K562 (cell line): ENCODE measurements at regions not wholly inside any gene's neighbourhood (a gene's known extent, or its start where the extent isn't known, plus 50 kb on each side); places are given as distances from the start of the nearest gene placed in this dataset.

Experiments
- ATAC-seq: fragments of 200-7000 bp; cut with Tn5 transposase; 3 replicates; pipeline ENCODE4 v1.9.1; 2020; ENCODE audit warnings: moderate library complexity
- BruUV-seq: library from RNA; stranded (reverse); fragments of 400-500 nt; replicated peaks from 2 replicates; lab custom pipeline; 2021; lab: Mats Ljungman, UMichigan
- CTCF ChIA-PET: fragments of 300-600 bp; formaldehyde crosslinking; extraction: SDS; loops from one replicate; lab custom pipeline; 2021; ENCODE audit warnings: low intra/inter-chr PET ratio; lab: Yijun Ruan, JAX
- POLR2A ChIA-PET: fragments of 300-600, 350-650 bp; sonication (Branson Sonifier 250); formaldehyde crosslinking; extraction: SDS; loops from one replicate; lab custom pipeline; 2021; ENCODE audit warnings: antibody characterized with exemption, inconsistent platforms; lab: Yijun Ruan, JAX
- DNase-seq, 4 experiments: peaks; one replicate each; pipeline versions ENCODE4 v3.0.0 to v3.0.0-alpha.2; 2011 to 2018; ENCODE audit warnings: low spot score in 3 of 4, mixed read lengths in 3 of 4; ENCODE audit errors: extremely low read depth in 1 of 4
- FAIRE-seq: peaks from 2 replicates; lab custom pipeline; 2011; peaks lifted over from hg19 to GRCh38; lab: Jason Lieb, UNC
- H2AFZ ChIP-seq: 2 replicates; pipeline ENCODE4 v1.6.0; 2011; ENCODE audit warnings: low read depth, low read length, control low read depth, inconsistent platforms
- H3K27ac ChIP-seq: fragments of 200-600 bp; 3 replicates; pipeline ENCODE4 v1.8.0; 2011; ENCODE audit warnings: low read depth, mild to moderate bottlenecking, control low read depth, inconsistent platforms, low read length, moderate library complexity, mixed read lengths; ENCODE audit errors: extremely low read depth
- H3K27me3 ChIP-seq, 2 experiments: fragments of 300-600 bp in 1 of 2; 2 replicates in 1 of 2; 3 replicates in 1 of 2; pipeline versions ENCODE4 v1.6.0 to v1.8.0; 2011; ENCODE audit warnings: inconsistent platforms in 2 of 2, low read length in 2 of 2, mild to moderate bottlenecking in 1 of 2, mixed read lengths in 1 of 2, moderate library complexity in 1 of 2; ENCODE audit not compliant: control insufficient read depth in 2 of 2, insufficient read depth in 2 of 2
- H3K36me3 ChIP-seq: fragments of 300-600 bp; 3 replicates; pipeline ENCODE4 v1.8.0; 2011; ENCODE audit warnings: mild to moderate bottlenecking, low read length, inconsistent platforms; ENCODE audit not compliant: control insufficient read depth, insufficient read depth
- H3K4me1 ChIP-seq, 2 experiments: fragments of 200-600 bp in 1 of 2; replicated peaks in 1 of 2; 2 replicates in 1 of 2; 3 replicates in 1 of 2; pipeline versions ENCODE4 v1.5.1 to v1.8.0; 2011; ENCODE audit warnings: inconsistent platforms in 2 of 2, low read length in 2 of 2, mild to moderate bottlenecking in 1 of 2, mixed read lengths in 1 of 2, moderate library complexity in 1 of 2; ENCODE audit not compliant: control insufficient read depth in 2 of 2, insufficient read depth in 2 of 2
- H3K4me2 ChIP-seq: 2 replicates; pipeline ENCODE4 v1.6.1; 2011; ENCODE audit warnings: low read length, control low read depth, inconsistent platforms, mixed read lengths; ENCODE audit not compliant: insufficient read depth
- H3K4me3 ChIP-seq: fragments of 200-600 bp; sonication (generic), shearing (Covaris generic); 2 replicates; pipeline ENCODE4 v1.5.1; 2016; ENCODE audit warnings: control low read depth, inconsistent platforms
- H3K79me2 ChIP-seq: fragments of 200-600 bp; 3 replicates; pipeline ENCODE4 v1.8.0; 2011; ENCODE audit warnings: low read length, inconsistent platforms; ENCODE audit not compliant: control insufficient read depth, insufficient read depth
- H3K9ac ChIP-seq, 2 experiments: 2 replicates each; pipeline versions ENCODE4 v1.6.0 to v1.6.1; 2011; ENCODE audit warnings: low read depth in 2 of 2, low read length in 2 of 2, control low read depth in 1 of 2, inconsistent platforms in 1 of 2, mild to moderate bottlenecking in 1 of 2, mixed read lengths in 1 of 2; ENCODE audit not compliant: insufficient read depth in 1 of 2
- H3K9me1 ChIP-seq: one replicate; pipeline ENCODE4 v1.6.0; 2011; ENCODE audit warnings: inconsistent platforms, mild to moderate bottlenecking, low read length, moderate library complexity; ENCODE audit not compliant: control insufficient read depth, insufficient read depth
- H3K9me3 ChIP-seq: replicated peaks from 2 replicates; pipeline ENCODE4 v1.5.1; 2011; ENCODE audit warnings: low read depth, low read length, inconsistent platforms; ENCODE audit not compliant: control insufficient read depth, insufficient read depth
- H4K20me1 ChIP-seq: replicated peaks from 2 replicates; pipeline ENCODE4 v1.6.1; 2011; ENCODE audit warnings: low read length, inconsistent platforms, mixed read lengths; ENCODE audit not compliant: control insufficient read depth, insufficient read depth
- CBX1 ChIP-seq: sonication (generic); IDR thresholded peaks from 2 replicates; pipeline ENCODE4 v1.6.1; 2016; ENCODE audit warnings: antibody characterized with exemption, low read depth, mild to moderate bottlenecking
- DDX20 ChIP-seq: fragments of 450-650 bp; IDR thresholded peaks from 2 replicates; pipeline ENCODE4 v1.6.1; 2016; ENCODE audit warnings: missing genetic modification characterization, low read depth, mild to moderate bottlenecking, missing compliant biosample characterization, moderate library complexity
- NELFE ChIP-seq: IDR thresholded peaks from 2 replicates; pipeline ENCODE4 v1.6.1; 2011; ENCODE audit warnings: mild to moderate bottlenecking; ENCODE audit not compliant: insufficient read depth, insufficient read length
- RBM22 ChIP-seq: fragments of 200-400 bp; formaldehyde crosslinking; IDR thresholded peaks from 2 replicates; pipeline ENCODE4 v1.6.1; 2018; ENCODE audit warnings: low read length, low read depth; ENCODE audit not compliant: poor library complexity, severe bottlenecking
- SMARCA4 ChIP-seq: fragments of 450-650 bp; IDR thresholded peaks from 2 replicates; pipeline ENCODE4 v1.6.1; 2016
- TAF15 ChIP-seq: fragments of 200-400 bp; formaldehyde crosslinking; IDR thresholded peaks from 2 replicates; pipeline ENCODE4 v1.6.1; 2017; ENCODE audit warnings: mild to moderate bottlenecking, low read depth, low read length, moderate library complexity
- TAF9B ChIP-seq: fragments of 450-650 bp; IDR thresholded peaks from 2 replicates; pipeline ENCODE4 v1.6.1; 2018; ENCODE audit warnings: mild to moderate bottlenecking; ENCODE audit not compliant: partially characterized antibody
- TARDBP ChIP-seq: fragments of 450-650 bp; IDR thresholded peaks from 2 replicates; pipeline ENCODE4 v1.6.1; 2016
- ZNF175 ChIP-seq: fragments of 200-800 bp; sonication (Bioruptor generic); IDR thresholded peaks from 2 replicates; pipeline ENCODE4 v1.6.1; 2016; ENCODE audit warnings: low read depth, mild to moderate bottlenecking, missing genetic modification characterization, missing compliant biosample characterization
- ZNF696 ChIP-seq: fragments of 250-450 bp; sonication (Bioruptor Pico); conservative IDR thresholded peaks from 2 replicates; pipeline ENCODE4 v1.4.0; 2020; ENCODE audit warnings: mild to moderate bottlenecking, moderate library complexity
- WGBS: fragments of 100-300 bp; shearing (Covaris generic); methylation state at CpG from one replicate; pipeline ENCODE4 v1.1.6; 2016; ENCODE audit warnings: low coverage, mixed read lengths; ENCODE audit not compliant: insufficient coverage; ENCODE audit errors: missing lambda C conversion rate; 5-methylcytosine and 5-hydroxymethylcytosine counted together
- in situ Hi-C: fragments of 300-500 bp; cut with MboI; formaldehyde crosslinking; loops from 4 replicates; pipeline ENCODE4 v1.15.0; 2018; ENCODE audit warnings: inconsistent platforms, mixed read lengths
- intact Hi-C: fragments of 100-400 bp; cut with micrococcal nuclease; formaldehyde crosslinking; loops from 2 replicates; pipeline ENCODE4 v1.14.2; 2022
- TF ChIP-seq, protein P1 (sequence below): fragments of 450-650 bp; IDR thresholded peaks from 2 replicates; pipeline ENCODE4 v1.6.1; 2016; ENCODE audit warnings: missing biosample characterization, missing genetic modification characterization
- TF ChIP-seq, protein P2 (sequence below): sonication (generic); formaldehyde crosslinking; IDR thresholded peaks from 2 replicates; pipeline ENCODE4 v1.8.1; 2023; ENCODE audit warnings: missing genetic modification reagents, mild to moderate bottlenecking, borderline replicate concordance
- TF ChIP-seq, protein P3 (sequence below): fragments of 450-650 bp; formaldehyde crosslinking; IDR thresholded peaks from 2 replicates; pipeline ENCODE4 v1.4.0; 2020; ENCODE audit warnings: mild to moderate bottlenecking, mixed read lengths
- TF ChIP-seq, protein P4 (sequence below): sonication (generic); formaldehyde crosslinking; IDR thresholded peaks from 2 replicates; pipeline ENCODE4 v1.8.1; 2023; ENCODE audit warnings: mild to moderate bottlenecking, missing genetic modification reagents

DNA sequence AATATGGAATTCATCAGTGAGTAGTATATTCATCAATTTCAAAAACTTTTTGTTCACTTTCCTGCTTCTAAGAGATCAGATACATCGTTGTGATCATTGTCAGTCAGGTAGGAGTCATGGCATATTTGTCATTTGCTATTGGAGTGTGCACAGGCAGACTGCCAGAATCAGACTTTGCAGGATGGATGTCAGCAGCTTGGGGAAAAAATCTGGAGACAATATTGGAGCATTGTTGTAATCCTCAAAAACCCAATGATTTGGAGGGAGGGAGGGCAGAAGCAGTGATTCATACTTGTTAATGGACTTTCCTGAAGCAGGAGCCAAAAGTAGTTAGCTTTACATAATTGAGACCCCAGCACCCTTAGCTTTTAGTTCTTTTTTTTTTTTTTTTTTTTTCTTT lies 59.6 kb upstream of the DRP2 start:
- Histone ChIP-seq H3K9me1 (no peaks in the 10 kb centered on the region), H3K9ac (no peak overlapping the region), H3K27ac (no peak overlapping the region), H4K20me1 (no peaks in the 10 kb centered on the region), H3K79me2 (no peaks in the 10 kb centered on the region), H3K4me3 (no peak overlapping the region), H3K4me2 (no peak overlapping the region), H3K36me3 (peaks cover 4% of the 10 kb centered on the region; the same call in 1 of the 3 replicates), H3K27me3 (no peaks in the 10 kb centered on the region), H3K4me1 (no peaks in the 10 kb centered on the region), H3K9me3 (no peaks in the 10 kb centered on the region), H2AFZ (no peak overlapping the region)
- no peak for DNase-seq
- FAIRE-seq, result no peak
- ChIA-PET CTCF (no interaction called here), POLR2A (no interaction called here)
- in situ Hi-C loops, result no loop called here
- WGBS, result 14% methylated on average over 1 of the region's 1 CpG
- intact Hi-C loops, result no loop called here
- no TSS peak for BruUV-seq
- ATAC-seq, result no peak
- TF ChIP-seq RBM22 (no peak), ZNF696 (CRISPR knock-in tag) (no peak), CBX1 (no peak), TAF9B (no peak), SMARCA4 (no peak), TARDBP (no peak), NELFE (no peak), ZNF175 (CRISPR knock-in tag) (no peak), DDX20 (tag) (no peak), TAF15 (no peak)
- TF ChIP-seq, protein P1, sequence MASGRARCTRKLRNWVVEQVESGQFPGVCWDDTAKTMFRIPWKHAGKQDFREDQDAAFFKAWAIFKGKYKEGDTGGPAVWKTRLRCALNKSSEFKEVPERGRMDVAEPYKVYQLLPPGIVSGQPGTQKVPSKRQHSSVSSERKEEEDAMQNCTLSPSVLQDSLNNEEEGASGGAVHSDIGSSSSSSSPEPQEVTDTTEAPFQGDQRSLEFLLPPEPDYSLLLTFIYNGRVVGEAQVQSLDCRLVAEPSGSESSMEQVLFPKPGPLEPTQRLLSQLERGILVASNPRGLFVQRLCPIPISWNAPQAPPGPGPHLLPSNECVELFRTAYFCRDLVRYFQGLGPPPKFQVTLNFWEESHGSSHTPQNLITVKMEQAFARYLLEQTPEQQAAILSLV (tag), result no peak
- TF ChIP-seq, protein P2, sequence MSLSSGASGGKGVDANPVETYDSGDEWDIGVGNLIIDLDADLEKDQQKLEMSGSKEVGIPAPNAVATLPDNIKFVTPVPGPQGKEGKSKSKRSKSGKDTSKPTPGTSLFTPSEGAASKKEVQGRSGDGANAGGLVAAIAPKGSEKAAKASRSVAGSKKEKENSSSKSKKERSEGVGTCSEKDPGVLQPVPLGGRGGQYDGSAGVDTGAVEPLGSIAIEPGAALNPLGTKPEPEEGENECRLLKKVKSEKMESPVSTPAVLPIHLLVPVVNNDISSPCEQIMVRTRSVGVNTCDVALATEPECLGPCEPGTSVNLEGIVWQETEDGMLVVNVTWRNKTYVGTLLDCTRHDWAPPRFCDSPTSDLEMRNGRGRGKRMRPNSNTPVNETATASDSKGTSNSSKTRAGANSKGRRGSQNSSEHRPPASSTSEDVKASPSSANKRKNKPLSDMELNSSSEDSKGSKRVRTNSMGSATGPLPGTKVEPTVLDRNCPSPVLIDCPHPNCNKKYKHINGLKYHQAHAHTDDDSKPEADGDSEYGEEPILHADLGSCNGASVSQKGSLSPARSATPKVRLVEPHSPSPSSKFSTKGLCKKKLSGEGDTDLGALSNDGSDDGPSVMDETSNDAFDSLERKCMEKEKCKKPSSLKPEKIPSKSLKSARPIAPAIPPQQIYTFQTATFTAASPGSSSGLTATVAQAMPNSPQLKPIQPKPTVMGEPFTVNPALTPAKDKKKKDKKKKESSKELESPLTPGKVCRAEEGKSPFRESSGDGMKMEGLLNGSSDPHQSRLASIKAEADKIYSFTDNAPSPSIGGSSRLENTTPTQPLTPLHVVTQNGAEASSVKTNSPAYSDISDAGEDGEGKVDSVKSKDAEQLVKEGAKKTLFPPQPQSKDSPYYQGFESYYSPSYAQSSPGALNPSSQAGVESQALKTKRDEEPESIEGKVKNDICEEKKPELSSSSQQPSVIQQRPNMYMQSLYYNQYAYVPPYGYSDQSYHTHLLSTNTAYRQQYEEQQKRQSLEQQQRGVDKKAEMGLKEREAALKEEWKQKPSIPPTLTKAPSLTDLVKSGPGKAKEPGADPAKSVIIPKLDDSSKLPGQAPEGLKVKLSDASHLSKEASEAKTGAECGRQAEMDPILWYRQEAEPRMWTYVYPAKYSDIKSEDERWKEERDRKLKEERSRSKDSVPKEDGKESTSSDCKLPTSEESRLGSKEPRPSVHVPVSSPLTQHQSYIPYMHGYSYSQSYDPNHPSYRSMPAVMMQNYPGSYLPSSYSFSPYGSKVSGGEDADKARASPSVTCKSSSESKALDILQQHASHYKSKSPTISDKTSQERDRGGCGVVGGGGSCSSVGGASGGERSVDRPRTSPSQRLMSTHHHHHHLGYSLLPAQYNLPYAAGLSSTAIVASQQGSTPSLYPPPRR (CRISPR knock-in tag), result no peak
- TF ChIP-seq, protein P3, sequence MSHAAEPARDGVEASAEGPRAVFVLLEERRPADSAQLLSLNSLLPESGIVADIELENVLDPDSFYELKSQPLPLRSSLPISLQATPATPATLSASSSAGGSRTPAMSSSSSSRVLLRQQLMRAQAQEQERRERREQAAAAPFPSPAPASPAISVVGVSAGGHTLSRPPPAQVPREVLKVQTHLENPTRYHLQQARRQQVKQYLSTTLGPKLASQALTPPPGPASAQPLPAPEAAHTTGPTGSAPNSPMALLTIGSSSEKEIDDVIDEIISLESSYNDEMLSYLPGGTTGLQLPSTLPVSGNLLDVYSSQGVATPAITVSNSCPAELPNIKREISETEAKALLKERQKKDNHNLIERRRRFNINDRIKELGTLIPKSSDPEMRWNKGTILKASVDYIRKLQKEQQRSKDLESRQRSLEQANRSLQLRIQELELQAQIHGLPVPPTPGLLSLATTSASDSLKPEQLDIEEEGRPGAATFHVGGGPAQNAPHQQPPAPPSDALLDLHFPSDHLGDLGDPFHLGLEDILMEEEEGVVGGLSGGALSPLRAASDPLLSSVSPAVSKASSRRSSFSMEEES, result no peak
- TF ChIP-seq, protein P4, sequence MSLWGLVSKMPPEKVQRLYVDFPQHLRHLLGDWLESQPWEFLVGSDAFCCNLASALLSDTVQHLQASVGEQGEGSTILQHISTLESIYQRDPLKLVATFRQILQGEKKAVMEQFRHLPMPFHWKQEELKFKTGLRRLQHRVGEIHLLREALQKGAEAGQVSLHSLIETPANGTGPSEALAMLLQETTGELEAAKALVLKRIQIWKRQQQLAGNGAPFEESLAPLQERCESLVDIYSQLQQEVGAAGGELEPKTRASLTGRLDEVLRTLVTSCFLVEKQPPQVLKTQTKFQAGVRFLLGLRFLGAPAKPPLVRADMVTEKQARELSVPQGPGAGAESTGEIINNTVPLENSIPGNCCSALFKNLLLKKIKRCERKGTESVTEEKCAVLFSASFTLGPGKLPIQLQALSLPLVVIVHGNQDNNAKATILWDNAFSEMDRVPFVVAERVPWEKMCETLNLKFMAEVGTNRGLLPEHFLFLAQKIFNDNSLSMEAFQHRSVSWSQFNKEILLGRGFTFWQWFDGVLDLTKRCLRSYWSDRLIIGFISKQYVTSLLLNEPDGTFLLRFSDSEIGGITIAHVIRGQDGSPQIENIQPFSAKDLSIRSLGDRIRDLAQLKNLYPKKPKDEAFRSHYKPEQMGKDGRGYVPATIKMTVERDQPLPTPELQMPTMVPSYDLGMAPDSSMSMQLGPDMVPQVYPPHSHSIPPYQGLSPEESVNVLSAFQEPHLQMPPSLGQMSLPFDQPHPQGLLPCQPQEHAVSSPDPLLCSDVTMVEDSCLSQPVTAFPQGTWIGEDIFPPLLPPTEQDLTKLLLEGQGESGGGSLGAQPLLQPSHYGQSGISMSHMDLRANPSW (CRISPR knock-in tag), result no peak
